Spleen (tissue), 7 donors: ENCODE measurements at regions not wholly inside any gene's neighbourhood (a gene's known extent, or its start where the extent isn't known, plus 50 kb on each side); places are given as distances from the start of the nearest gene placed in this dataset.

Experiments
- CTCF ChIP-seq, 11 experiments: fragments of 200-600 bp in 7 of 11; fragments of 450-650 bp in 4 of 11; sonication (generic) in 4 of 11; IDR thresholded peaks in 8 of 11; conservative IDR thresholded peaks in 3 of 11; 1 replicate in 7 of 11; 2 replicates in 4 of 11; pipeline versions ENCODE4 v1.4.0 to v1.8.0; 2016 to 2021; ENCODE audit warnings: antibody characterized with exemption in 11 of 11, inconsistent platforms in 4 of 11, mild to moderate bottlenecking in 1 of 11
- POLR2A ChIP-seq, 3 donors: fragments of 450-650 bp; IDR thresholded peaks; one replicate each; pipeline ENCODE4 v1.5.1; 2017; ENCODE audit warnings: antibody characterized with exemption in 3 of 3, mild to moderate bottlenecking in 1 of 3
- POLR2AphosphoS5 ChIP-seq, 3 donors: sonication (generic); formaldehyde crosslinking; IDR thresholded peaks; one replicate each; pipeline ENCODE4 v1.5.1; 2017; ENCODE audit warnings: antibody characterized with exemption in 3 of 3
- donor health status: DM: no; HTN: no; CAD: no; lungs with moderate emphysema.
- donor health status: DM: no; HTN: no; CAD: no.
- donor health status: DM: no; HTN: no; CAD: no.

- no peak for TF ChIP-seq POLR2AphosphoS5 (IDR thresholded peaks at IDR 0.05)
- TF ChIP-seq CTCF (IDR thresholded peaks at IDR 0.05 in 8 of 11, conservative IDR thresholded peaks at IDR 0.05 in 3 of 11), result no peak
- no peak for TF ChIP-seq POLR2A (IDR thresholded peaks at IDR 0.05)
Measured at GRCh38 chr22:27400811-27401210, 400.7 kb downstream of the MN1 start.
